ENCODE measurements at regions not wholly inside any gene's neighbourhood (a gene's known extent, or its start where the extent isn't known, plus 50 kb on each side); places are given as distances from the start of the nearest gene placed in this dataset.

DNA sequence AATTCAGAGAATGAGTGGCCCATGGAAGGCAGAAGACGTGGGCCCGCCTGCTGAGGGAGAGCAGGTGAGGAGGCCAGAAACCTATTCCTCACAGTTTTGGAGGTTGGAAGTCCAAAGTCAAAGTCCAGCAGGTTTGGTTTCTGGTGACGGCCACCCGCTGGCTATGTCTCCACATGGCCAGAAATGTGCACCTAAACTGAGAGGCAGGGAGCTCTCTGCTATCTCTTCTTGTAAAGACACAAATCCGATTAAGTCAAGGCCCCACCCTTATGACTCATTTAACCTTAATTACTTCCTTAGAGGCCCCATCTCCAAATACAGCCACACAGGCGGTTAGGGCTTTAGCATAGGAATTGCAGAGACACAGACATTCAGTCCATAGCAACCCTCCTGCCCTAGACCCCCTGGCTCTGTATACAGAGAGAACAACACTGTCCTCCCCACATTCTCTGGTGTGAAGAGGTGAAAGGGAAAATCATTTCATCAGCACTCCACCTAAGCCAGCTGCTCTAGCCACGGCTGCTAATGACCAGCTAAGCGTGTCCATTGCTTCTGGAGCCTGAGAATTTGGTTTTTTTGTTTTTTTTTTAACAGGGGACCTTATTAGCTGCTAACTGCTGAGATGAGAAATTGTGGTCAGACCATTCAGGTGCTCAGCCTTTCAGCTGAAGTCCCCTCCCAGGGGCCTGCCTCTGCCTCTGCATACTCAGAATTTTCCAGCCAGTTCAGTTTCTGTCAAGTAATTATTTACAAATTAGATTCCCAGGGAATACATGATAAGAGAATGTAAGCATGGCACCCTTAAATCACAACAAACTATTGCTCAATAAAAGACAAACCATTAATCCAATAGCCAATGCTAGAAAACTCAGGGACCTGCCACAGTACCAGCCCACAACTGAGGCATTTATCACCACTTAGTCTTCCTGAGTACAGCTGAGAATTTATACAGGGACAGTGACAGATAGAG lies 368.7 kb upstream of the ID2 start (continued):
- TF ChIP-seq, protein P1, sequence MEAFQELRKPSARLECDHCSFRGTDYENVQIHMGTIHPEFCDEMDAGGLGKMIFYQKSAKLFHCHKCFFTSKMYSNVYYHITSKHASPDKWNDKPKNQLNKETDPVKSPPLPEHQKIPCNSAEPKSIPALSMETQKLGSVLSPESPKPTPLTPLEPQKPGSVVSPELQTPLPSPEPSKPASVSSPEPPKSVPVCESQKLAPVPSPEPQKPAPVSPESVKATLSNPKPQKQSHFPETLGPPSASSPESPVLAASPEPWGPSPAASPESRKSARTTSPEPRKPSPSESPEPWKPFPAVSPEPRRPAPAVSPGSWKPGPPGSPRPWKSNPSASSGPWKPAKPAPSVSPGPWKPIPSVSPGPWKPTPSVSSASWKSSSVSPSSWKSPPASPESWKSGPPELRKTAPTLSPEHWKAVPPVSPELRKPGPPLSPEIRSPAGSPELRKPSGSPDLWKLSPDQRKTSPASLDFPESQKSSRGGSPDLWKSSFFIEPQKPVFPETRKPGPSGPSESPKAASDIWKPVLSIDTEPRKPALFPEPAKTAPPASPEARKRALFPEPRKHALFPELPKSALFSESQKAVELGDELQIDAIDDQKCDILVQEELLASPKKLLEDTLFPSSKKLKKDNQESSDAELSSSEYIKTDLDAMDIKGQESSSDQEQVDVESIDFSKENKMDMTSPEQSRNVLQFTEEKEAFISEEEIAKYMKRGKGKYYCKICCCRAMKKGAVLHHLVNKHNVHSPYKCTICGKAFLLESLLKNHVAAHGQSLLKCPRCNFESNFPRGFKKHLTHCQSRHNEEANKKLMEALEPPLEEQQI (IDR thresholded peaks at IDR 0.05), result no peak
- TF ChIP-seq, protein P2, sequence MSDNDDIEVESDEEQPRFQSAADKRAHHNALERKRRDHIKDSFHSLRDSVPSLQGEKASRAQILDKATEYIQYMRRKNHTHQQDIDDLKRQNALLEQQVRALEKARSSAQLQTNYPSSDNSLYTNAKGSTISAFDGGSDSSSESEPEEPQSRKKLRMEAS (CRISPR knock-in tag; IDR thresholded peaks at IDR 0.05), result peak; percentile 22; the same call in 1 of the 2 replicates
- TF ChIP-seq SNRNP70 (optimal IDR thresholded peaks at IDR 0.05; ENCODE audit: low read depth, low read length), result no peak
- TF ChIP-seq ESRRA (IDR thresholded peaks at IDR 0.05; ENCODE audit: borderline replicate concordance, low read depth), result peak; percentile 38; the same call in 1 of the 2 replicates
- no peak for TF ChIP-seq TAF9B (IDR thresholded peaks at IDR 0.05; ENCODE audit: partially characterized antibody)
- TF ChIP-seq LCOR (CRISPR knock-in tag; IDR thresholded peaks at IDR 0.05), result no peak
- TF ChIP-seq PHTF2 (CRISPR knock-in tag; IDR thresholded peaks at IDR 0.05), result no peak
- no peak for TF ChIP-seq BRD4 (IDR thresholded peaks at IDR 0.05)
- peak; percentile 96 for TF ChIP-seq JUND (IDR thresholded peaks at IDR 0.05; ENCODE audit: borderline replicate concordance, low read depth, low read length)
- peak; percentile 95; the same call in 2 of the 3 replicates for TF ChIP-seq JUND (tag; IDR thresholded peaks at IDR 0.05; ENCODE audit: borderline replicate concordance, low read depth, low read length)
- TF ChIP-seq ILK (tag; IDR thresholded peaks at IDR 0.05; ENCODE audit: borderline replicate concordance, low read depth), result no peak
- no peak for TF ChIP-seq ZNF124 (CRISPR knock-in tag; IDR thresholded peaks at IDR 0.05)
- TF ChIP-seq, protein P3, sequence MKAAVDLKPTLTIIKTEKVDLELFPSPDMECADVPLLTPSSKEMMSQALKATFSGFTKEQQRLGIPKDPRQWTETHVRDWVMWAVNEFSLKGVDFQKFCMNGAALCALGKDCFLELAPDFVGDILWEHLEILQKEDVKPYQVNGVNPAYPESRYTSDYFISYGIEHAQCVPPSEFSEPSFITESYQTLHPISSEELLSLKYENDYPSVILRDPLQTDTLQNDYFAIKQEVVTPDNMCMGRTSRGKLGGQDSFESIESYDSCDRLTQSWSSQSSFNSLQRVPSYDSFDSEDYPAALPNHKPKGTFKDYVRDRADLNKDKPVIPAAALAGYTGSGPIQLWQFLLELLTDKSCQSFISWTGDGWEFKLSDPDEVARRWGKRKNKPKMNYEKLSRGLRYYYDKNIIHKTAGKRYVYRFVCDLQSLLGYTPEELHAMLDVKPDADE (conservative IDR thresholded peaks at IDR 0.05; ENCODE audit: control insufficient read depth, low read depth, low read length), result no peak
- no peak for TF ChIP-seq ZNF76 (CRISPR knock-in tag; IDR thresholded peaks at IDR 0.05; ENCODE audit: borderline replicate concordance)
- peak; percentile 87 for TF ChIP-seq SMARCE1 (IDR thresholded peaks at IDR 0.05)
- TF ChIP-seq, protein P4, sequence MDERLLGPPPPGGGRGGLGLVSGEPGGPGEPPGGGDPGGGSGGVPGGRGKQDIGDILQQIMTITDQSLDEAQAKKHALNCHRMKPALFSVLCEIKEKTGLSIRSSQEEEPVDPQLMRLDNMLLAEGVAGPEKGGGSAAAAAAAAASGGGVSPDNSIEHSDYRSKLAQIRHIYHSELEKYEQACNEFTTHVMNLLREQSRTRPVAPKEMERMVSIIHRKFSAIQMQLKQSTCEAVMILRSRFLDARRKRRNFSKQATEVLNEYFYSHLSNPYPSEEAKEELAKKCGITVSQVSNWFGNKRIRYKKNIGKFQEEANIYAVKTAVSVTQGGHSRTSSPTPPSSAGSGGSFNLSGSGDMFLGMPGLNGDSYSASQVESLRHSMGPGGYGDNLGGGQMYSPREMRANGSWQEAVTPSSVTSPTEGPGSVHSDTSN (CRISPR knock-in tag; IDR thresholded peaks at IDR 0.05; ENCODE audit: low read depth), result no peak
- TF ChIP-seq, protein P4 (tag; conservative IDR thresholded peaks at IDR 0.05; ENCODE audit: low read depth), result no peak
- peak in 1 of 2 experiments; percentile 83; a peak in 2 of 4 replicates for TF ChIP-seq SRF (CRISPR knock-in tag; IDR thresholded peaks at IDR 0.05)
- no peak; the same call in 1 of the 2 replicates for TF ChIP-seq NCOR1 (IDR thresholded peaks at IDR 0.05)

Data from K562 (cell line).